ENCODE measurements at regions not wholly inside any gene's neighbourhood (a gene's known extent, or its start where the extent isn't known, plus 50 kb on each side); places are given as distances from the start of the nearest gene placed in this dataset.
"Not testable (repeated sequence)": the region's sequence is repeated elsewhere in the genome, so short reads cannot be mapped to it uniquely, and the experiment has no call there.

- not testable (repeated sequence) for H3K36me3 ChIP-seq (ENCODE audit: insufficient read depth, low read length); H3K27me3 ChIP-seq (ENCODE audit: control insufficient read depth, insufficient read depth, low read length); H3K9ac ChIP-seq (ENCODE audit: low read depth, low read length); H3K4me3 ChIP-seq (ENCODE audit: low read length); H3K9me3 ChIP-seq (replicated peaks; ENCODE audit: low read length); H3K4me2 ChIP-seq (ENCODE audit: low read length); H3K4me1 ChIP-seq (ENCODE audit: control insufficient read depth, insufficient read depth, low read length)
Observed at GRCh38 chr5:124103056-124103455, 591.1 kb downstream of the CSNK1G3 start.

DNA sequence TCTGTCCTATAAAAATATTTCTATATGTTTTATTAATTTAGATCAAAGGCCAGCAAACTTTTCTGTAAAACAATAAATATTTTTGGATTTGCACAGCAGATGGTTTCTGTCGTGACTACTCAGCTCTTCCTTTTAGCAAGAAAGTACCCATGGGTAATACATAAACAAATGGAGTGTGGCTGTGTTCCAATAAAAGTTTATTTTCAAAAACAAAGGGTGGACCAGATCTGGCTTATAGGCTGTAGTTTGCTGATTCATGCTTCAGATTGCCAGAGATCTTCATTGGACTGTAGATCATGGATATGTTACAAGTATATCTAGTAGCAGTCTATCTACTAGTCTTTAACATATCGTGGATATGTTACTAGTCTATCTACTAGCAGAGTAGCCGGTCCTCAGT is 590.5 kb downstream of the CSNK1G3 start:
- no peak overlapping the region for H3K4me2 ChIP-seq (ENCODE audit: low read length)
- no peaks in the 10 kb centered on the region for H3K9me3 ChIP-seq (replicated peaks; ENCODE audit: low read length)
- H3K9ac ChIP-seq (ENCODE audit: low read depth, low read length): no peak overlapping the region
- H3K4me1 ChIP-seq (ENCODE audit: control insufficient read depth, insufficient read depth, low read length): no peaks in the 10 kb centered on the region
- H3K36me3 ChIP-seq (ENCODE audit: insufficient read depth, low read length): no peaks in the 10 kb centered on the region
- H3K4me3 ChIP-seq (ENCODE audit: low read length): no peak overlapping the region
- no peaks in the 10 kb centered on the region for H3K27me3 ChIP-seq (ENCODE audit: control insufficient read depth, insufficient read depth, low read length)

GRCh38 chr5:124093658-124094057 is 581.7 kb downstream of the CSNK1G3 start:
- Histone ChIP-seq H3K4me3 (ENCODE audit: low read length) (no peak overlapping the region), H3K27me3 (ENCODE audit: control insufficient read depth, insufficient read depth, low read length) (no peaks in the 10 kb centered on the region), H3K4me1 (ENCODE audit: control insufficient read depth, insufficient read depth, low read length) (no peaks in the 10 kb centered on the region), H3K4me2 (ENCODE audit: low read length) (no peak overlapping the region), H3K9ac (ENCODE audit: low read depth, low read length) (no peak overlapping the region), H3K9me3 (replicated peaks; ENCODE audit: low read length) (no peaks in the 10 kb centered on the region), H3K36me3 (ENCODE audit: insufficient read depth, low read length) (no peaks in the 10 kb centered on the region)

DNA sequence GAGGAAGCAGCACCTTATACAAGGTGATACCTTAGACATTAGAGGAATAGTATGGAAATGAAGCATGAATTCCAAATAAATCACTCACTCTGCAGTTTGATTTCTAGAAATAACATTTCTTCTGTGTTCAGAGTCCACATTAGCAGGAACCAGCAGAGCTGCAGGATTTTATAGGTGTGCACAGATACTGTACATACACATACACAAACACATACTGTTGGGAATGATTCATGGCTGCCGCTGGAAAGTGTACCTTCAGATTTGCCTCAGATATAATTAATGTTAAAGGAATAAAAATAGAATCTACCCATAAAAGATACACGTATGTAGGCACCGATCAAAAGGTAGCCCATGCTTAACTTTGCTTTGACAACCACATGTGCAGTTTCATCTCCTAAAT is 578.1 kb downstream of the CSNK1G3 start:
- no peaks in the 10 kb centered on the region for H3K4me1 ChIP-seq (ENCODE audit: control insufficient read depth, insufficient read depth, low read length)
- no peak overlapping the region for H3K4me3 ChIP-seq (ENCODE audit: low read length)
- H3K36me3 ChIP-seq (ENCODE audit: insufficient read depth, low read length): no peaks in the 10 kb centered on the region
- no peaks in the 10 kb centered on the region for H3K27me3 ChIP-seq (ENCODE audit: control insufficient read depth, insufficient read depth, low read length)
- H3K4me2 ChIP-seq (ENCODE audit: low read length): no peak overlapping the region
- H3K9me3 ChIP-seq (replicated peaks; ENCODE audit: low read length): no peaks in the 10 kb centered on the region
- H3K9ac ChIP-seq (ENCODE audit: low read depth, low read length): no peak overlapping the region

GRCh38 chr5:124089578-124089977 is 577.6 kb downstream of the CSNK1G3 start:
- Histone ChIP-seq H3K4me3 (ENCODE audit: low read length) (no peak overlapping the region), H3K9ac (ENCODE audit: low read depth, low read length) (no peak overlapping the region), H3K27me3 (ENCODE audit: control insufficient read depth, insufficient read depth, low read length) (no peaks in the 10 kb centered on the region)

DNA sequence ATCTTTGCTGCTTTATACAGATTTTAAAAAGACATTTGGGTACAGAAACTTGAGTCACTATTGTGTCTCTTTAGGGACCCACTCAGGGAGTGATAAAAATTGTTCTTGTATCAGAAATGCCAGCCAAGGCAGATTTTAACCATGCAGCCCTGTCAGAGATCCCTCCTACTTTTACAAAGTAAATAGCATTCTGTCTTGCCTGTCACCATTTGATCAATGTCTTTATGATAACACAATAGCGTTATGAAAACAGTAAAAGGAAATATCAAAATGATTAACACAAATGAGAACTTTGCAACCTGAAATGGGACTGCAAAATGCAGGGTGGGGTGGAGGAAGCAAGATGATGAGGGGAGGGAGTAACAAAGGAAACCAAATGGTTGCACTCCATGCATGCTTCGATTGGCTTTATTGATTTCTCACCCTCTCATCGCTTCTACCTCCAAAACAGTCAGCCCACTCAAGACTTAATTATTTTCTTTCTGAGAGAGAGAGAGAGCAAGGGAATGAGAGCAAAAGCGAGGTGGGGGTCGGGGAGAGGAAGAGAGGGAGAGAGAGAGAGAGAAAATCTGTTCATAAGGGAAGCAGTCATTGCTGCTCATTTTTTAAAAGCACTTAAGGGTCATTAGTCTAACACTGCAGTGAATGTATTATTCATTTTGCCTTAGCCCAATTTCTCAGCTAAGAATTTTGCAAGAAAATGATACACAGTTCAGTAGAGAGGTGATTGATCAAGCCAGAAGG is 576.5 kb downstream of the CSNK1G3 start:
- H3K4me2 ChIP-seq (ENCODE audit: low read length): no peak overlapping the region
- no peak overlapping the region for H3K9ac ChIP-seq (ENCODE audit: low read depth, low read length)
- H3K9me3 ChIP-seq (replicated peaks; ENCODE audit: low read length): no peaks in the 10 kb centered on the region
- H3K27me3 ChIP-seq (ENCODE audit: control insufficient read depth, insufficient read depth, low read length): no peaks in the 10 kb centered on the region
- no peaks in the 10 kb centered on the region for H3K4me1 ChIP-seq (ENCODE audit: control insufficient read depth, insufficient read depth, low read length)
- no peaks in the 10 kb centered on the region for H3K36me3 ChIP-seq (ENCODE audit: insufficient read depth, low read length)
- H3K4me3 ChIP-seq (ENCODE audit: low read length): no peak overlapping the region

More at GRCh38 chr5:124089578-124089977, 577.6 kb downstream of the CSNK1G3 start:
- H3K9me3 ChIP-seq (replicated peaks; ENCODE audit: low read length): no peaks in the 10 kb centered on the region
- H3K4me2 ChIP-seq (ENCODE audit: low read length): no peak overlapping the region
- no peaks in the 10 kb centered on the region for H3K4me1 ChIP-seq (ENCODE audit: control insufficient read depth, insufficient read depth, low read length)
- no peaks in the 10 kb centered on the region for H3K36me3 ChIP-seq (ENCODE audit: insufficient read depth, low read length)

GRCh38 chr5:124087752-124088151 is 575.8 kb downstream of the CSNK1G3 start:
- Histone ChIP-seq H3K4me2 (ENCODE audit: low read length) (no peak overlapping the region), H3K4me1 (ENCODE audit: control insufficient read depth, insufficient read depth, low read length) (no peaks in the 10 kb centered on the region), H3K27me3 (ENCODE audit: control insufficient read depth, insufficient read depth, low read length) (no peaks in the 10 kb centered on the region), H3K9ac (ENCODE audit: low read depth, low read length) (no peak overlapping the region), H3K9me3 (replicated peaks; ENCODE audit: low read length) (no peaks in the 10 kb centered on the region), H3K36me3 (ENCODE audit: insufficient read depth, low read length) (no peaks in the 10 kb centered on the region), H3K4me3 (ENCODE audit: low read length) (no peak overlapping the region)

DNA sequence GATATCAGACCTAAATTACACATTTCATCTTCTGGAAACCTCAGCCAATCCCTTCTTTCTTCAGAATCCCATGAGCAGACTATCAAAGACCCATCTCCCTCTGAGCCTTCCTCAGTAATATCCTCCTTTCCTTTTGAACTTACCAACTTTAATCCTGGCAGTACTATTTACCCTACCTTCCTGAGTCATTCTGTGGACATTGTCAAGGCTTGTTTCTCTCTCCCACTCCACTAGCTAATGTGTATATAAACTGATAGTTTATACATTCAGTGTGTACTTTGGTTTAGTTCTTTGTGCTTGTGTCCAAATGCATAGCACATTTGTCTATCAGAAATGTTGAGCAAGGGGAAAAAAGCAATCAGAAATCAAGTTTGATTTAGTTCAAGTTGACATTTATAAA is 568.3 kb downstream of the CSNK1G3 start:
- Histone ChIP-seq H3K4me2 (ENCODE audit: low read length) (no peak overlapping the region), H3K27me3 (ENCODE audit: control insufficient read depth, insufficient read depth, low read length) (no peaks in the 10 kb centered on the region), H3K4me3 (ENCODE audit: low read length) (no peak overlapping the region), H3K9me3 (replicated peaks; ENCODE audit: low read length) (no peaks in the 10 kb centered on the region), H3K36me3 (ENCODE audit: insufficient read depth, low read length) (no peaks in the 10 kb centered on the region), H3K9ac (ENCODE audit: low read depth, low read length) (no peak overlapping the region), H3K4me1 (ENCODE audit: control insufficient read depth, insufficient read depth, low read length) (no peaks in the 10 kb centered on the region)

DNA sequence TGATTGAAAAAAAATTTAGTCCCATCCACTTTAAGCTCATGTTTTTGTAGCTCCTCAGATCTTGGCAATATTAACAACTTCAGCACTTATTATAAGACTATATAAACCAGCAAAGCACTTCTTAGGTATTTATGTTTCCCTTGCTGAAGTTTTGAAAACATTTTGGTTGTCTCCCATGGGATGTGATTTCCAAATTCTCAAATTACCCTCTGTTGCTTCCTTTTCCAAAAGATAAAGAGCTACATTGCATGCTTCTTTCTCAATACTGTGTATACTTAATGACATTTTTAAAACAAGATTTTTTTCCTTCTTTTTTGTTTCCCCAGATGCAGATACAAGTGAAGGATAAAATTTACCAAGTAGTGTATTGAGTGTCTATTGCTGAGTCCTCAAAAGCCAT is 567.1 kb downstream of the CSNK1G3 start:
- no peak overlapping the region for H3K9ac ChIP-seq (ENCODE audit: low read depth, low read length)
- no peaks in the 10 kb centered on the region for H3K4me1 ChIP-seq (ENCODE audit: control insufficient read depth, insufficient read depth, low read length)
- H3K36me3 ChIP-seq (ENCODE audit: insufficient read depth, low read length): no peaks in the 10 kb centered on the region
- H3K27me3 ChIP-seq (ENCODE audit: control insufficient read depth, insufficient read depth, low read length): no peaks in the 10 kb centered on the region
- no peaks in the 10 kb centered on the region for H3K9me3 ChIP-seq (replicated peaks; ENCODE audit: low read length)
- H3K4me3 ChIP-seq (ENCODE audit: low read length): no peak overlapping the region
- H3K4me2 ChIP-seq (ENCODE audit: low read length): no peak overlapping the region

DNA sequence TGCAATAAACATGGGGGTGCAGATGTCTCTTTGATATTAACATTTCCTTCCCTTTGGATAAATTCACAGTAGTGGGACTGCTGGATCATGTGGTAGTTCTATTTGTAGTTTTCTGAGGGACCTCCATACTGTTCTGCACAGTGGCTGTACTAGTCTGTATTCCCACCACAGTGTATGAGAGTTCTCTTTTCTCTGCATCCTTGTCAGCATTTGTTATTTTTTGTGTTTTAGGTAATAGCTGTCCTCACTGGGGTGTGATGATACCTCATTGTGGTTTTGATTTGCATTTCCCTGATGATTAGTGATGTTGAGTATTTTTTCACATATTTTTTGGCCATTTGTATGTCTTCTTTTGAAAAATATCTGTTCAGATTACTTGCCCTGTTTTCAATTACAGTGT is 562.5 kb downstream of the CSNK1G3 start:
- Histone ChIP-seq H3K4me2 (ENCODE audit: low read length) (no peak overlapping the region), H3K9me3 (replicated peaks; ENCODE audit: low read length) (no peaks in the 10 kb centered on the region), H3K9ac (ENCODE audit: low read depth, low read length) (no peak overlapping the region), H3K4me3 (ENCODE audit: low read length) (no peak overlapping the region), H3K36me3 (ENCODE audit: insufficient read depth, low read length) (no peaks in the 10 kb centered on the region), H3K4me1 (ENCODE audit: control insufficient read depth, insufficient read depth, low read length) (no peaks in the 10 kb centered on the region), H3K27me3 (ENCODE audit: control insufficient read depth, insufficient read depth, low read length) (no peaks in the 10 kb centered on the region)

- Histone ChIP-seq H3K9me3 (replicated peaks; ENCODE audit: low read length) (no peaks in the 10 kb centered on the region), H3K4me3 (ENCODE audit: low read length) (no peak overlapping the region), H3K9ac (ENCODE audit: low read depth, low read length) (no peak overlapping the region), H3K4me1 (ENCODE audit: control insufficient read depth, insufficient read depth, low read length) (no peaks in the 10 kb centered on the region), H3K4me2 (ENCODE audit: low read length) (no peak overlapping the region), H3K36me3 (ENCODE audit: insufficient read depth, low read length) (no peaks in the 10 kb centered on the region), H3K27me3 (ENCODE audit: control insufficient read depth, insufficient read depth, low read length) (no peaks in the 10 kb centered on the region)
Observed at GRCh38 chr5:124072570-124072969, 560.6 kb downstream of the CSNK1G3 start.

- H3K4me1 ChIP-seq (ENCODE audit: control insufficient read depth, insufficient read depth, low read length): no peaks in the 10 kb centered on the region
- no peaks in the 10 kb centered on the region for H3K36me3 ChIP-seq (ENCODE audit: insufficient read depth, low read length)
- no peak overlapping the region for H3K9ac ChIP-seq (ENCODE audit: low read depth, low read length)
- no peak overlapping the region for H3K4me3 ChIP-seq (ENCODE audit: low read length)
- no peaks in the 10 kb centered on the region for H3K9me3 ChIP-seq (replicated peaks; ENCODE audit: low read length)
- H3K27me3 ChIP-seq (ENCODE audit: control insufficient read depth, insufficient read depth, low read length): no peaks in the 10 kb centered on the region
- H3K4me2 ChIP-seq (ENCODE audit: low read length): no peak overlapping the region
Observed at GRCh38 chr5:124071039-124071438, 559.1 kb downstream of the CSNK1G3 start.

Data from skeletal muscle satellite cell (primary cell).